RWPE2 (cell line): ENCODE measurements at regions not wholly inside any gene's neighbourhood (a gene's known extent, or its start where the extent isn't known, plus 50 kb on each side); places are given as distances from the start of the nearest gene placed in this dataset.

Experiments used
- ATAC-seq: fragments of 200-7000 bp; cut with Tn5 transposase; 3 replicates; pipeline ENCODE4 v1.9.1; 2021; ENCODE audit warnings: low read depth
- DNase-seq: peaks from one replicate; pipeline ENCODE4 v3.0.0-alpha.2; 2020; ENCODE audit warnings: low spot score
- H3K27ac ChIP-seq: fragments of 450-650 bp; 2 replicates; pipeline ENCODE4 v1.5.1; 2017; ENCODE audit warnings: mild to moderate bottlenecking; ENCODE audit not compliant: poor library complexity, severe bottlenecking
- H3K27me3 ChIP-seq: fragments of 250-450 bp; sonication (Bioruptor Pico); 2 replicates; pipeline ENCODE4 v1.5.1; 2021; ENCODE audit warnings: mild to moderate bottlenecking, moderate library complexity; ENCODE audit not compliant: insufficient read depth, poor library complexity, severe bottlenecking
- H3K36me3 ChIP-seq: fragments of 250-450 bp; sonication (Bioruptor Pico); 2 replicates; pipeline ENCODE4 v1.5.1; 2020; ENCODE audit warnings: low read depth, mild to moderate bottlenecking, moderate library complexity
- H3K4me1 ChIP-seq: fragments of 250-450 bp; sonication (Bioruptor Pico); 2 replicates; pipeline ENCODE4 v1.5.1; 2021; ENCODE audit warnings: mild to moderate bottlenecking, moderate library complexity; ENCODE audit not compliant: insufficient read depth, poor library complexity, severe bottlenecking
- H3K4me3 ChIP-seq: fragments of 250-450 bp; sonication (Bioruptor Pico); 2 replicates; pipeline ENCODE4 v1.5.1; 2021; ENCODE audit warnings: mild to moderate bottlenecking, moderate library complexity; ENCODE audit not compliant: severe bottlenecking
- H3K9me3 ChIP-seq: fragments of 250-450 bp; sonication (Bioruptor Pico); 2 replicates; pipeline ENCODE4 v1.5.1; 2021; ENCODE audit warnings: mild to moderate bottlenecking, moderate library complexity; ENCODE audit not compliant: severe bottlenecking
- CTCF ChIP-seq: fragments of 450-650 bp; IDR thresholded peaks from one replicate; pipeline ENCODE4 v1.5.1; 2017; ENCODE audit warnings: mild to moderate bottlenecking, moderate library complexity; ENCODE audit not compliant: poor library complexity, severe bottlenecking

- no peak for ATAC-seq
- H3K36me3 ChIP-seq = no peaks in the 10 kb centered on the region
- no peak for TF ChIP-seq CTCF
- no peak overlapping the region for H3K4me3 ChIP-seq
- DNase-seq = no peak
- H3K4me1 ChIP-seq = no peaks in the 10 kb centered on the region
- no peaks in the 10 kb centered on the region for H3K27me3 ChIP-seq
- H3K9me3 ChIP-seq = no peaks in the 10 kb centered on the region
- H3K27ac ChIP-seq = no peak overlapping the region
These were observed 176.2 kb upstream of the FAM98A start for GRCh38 chr2:33775306-33775705.

GRCh38 chr2:33770023-33770422, 170.9 kb upstream of the FAM98A start:
- Histone ChIP-seq H3K4me1 (no peaks in the 10 kb centered on the region), H3K4me3 (no peak overlapping the region), H3K36me3 (no peaks in the 10 kb centered on the region), H3K27ac (no peak overlapping the region), H3K9me3 (no peaks in the 10 kb centered on the region), H3K27me3 (no peaks in the 10 kb centered on the region)
- TF ChIP-seq CTCF = no peak
- ATAC-seq (no peak), DNase-seq (no peak)

- Histone ChIP-seq H3K4me3 (no peak overlapping the region), H3K27me3 (no peaks in the 10 kb centered on the region), H3K9me3 (no peaks in the 10 kb centered on the region), H3K27ac (no peak overlapping the region), H3K36me3 (no peaks in the 10 kb centered on the region), H3K4me1 (no peaks in the 10 kb centered on the region)
- ATAC-seq (no peak), DNase-seq (no peak)
- no peak for TF ChIP-seq CTCF
These were observed 167.1 kb upstream of the FAM98A start for GRCh38 chr2:33766175-33766574.

GRCh38 chr2:33765122-33765521, 166.0 kb upstream of the FAM98A start:
- Histone ChIP-seq H3K4me3 (no peak overlapping the region), H3K27me3 (no peaks in the 10 kb centered on the region), H3K9me3 (no peaks in the 10 kb centered on the region), H3K27ac (no peak overlapping the region), H3K4me1 (no peaks in the 10 kb centered on the region), H3K36me3 (no peaks in the 10 kb centered on the region)
- no peak for ATAC-seq
- no peak for DNase-seq
- TF ChIP-seq CTCF = no peak

GRCh38 chr2:33764551-33764950, 165.5 kb upstream of the FAM98A start:
- Histone ChIP-seq H3K9me3 (no peaks in the 10 kb centered on the region), H3K27me3 (no peaks in the 10 kb centered on the region), H3K36me3 (no peaks in the 10 kb centered on the region), H3K4me3 (no peak overlapping the region), H3K4me1 (no peaks in the 10 kb centered on the region), H3K27ac (no peak overlapping the region)
- TF ChIP-seq CTCF = no peak
- DNase-seq = no peak
- ATAC-seq = no peak
